ENCODE measurements at regions not wholly inside any gene's neighbourhood (a gene's known extent, or its start where the extent isn't known, plus 50 kb on each side); places are given as distances from the start of the nearest gene placed in this dataset.

DNA sequence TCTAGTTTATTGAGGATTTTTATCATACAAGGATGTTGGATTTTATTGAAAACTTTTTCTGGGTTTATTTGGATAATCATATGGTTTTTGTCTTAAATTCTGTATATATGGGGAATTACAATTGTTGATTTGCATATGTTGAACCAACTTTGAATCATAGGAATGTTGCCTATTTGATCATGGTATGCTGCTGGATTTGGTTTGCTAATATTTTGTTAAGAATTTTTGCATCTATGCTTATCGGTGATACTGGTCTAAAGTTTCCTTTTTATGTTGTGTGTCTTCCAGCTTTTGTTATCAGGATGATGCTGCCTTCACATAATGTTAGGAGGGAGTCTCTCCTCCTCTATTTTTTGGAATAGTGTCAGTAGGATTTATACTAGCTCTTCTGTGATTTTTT lies 745.0 kb downstream of the PRELID2 start:
- Mint-ChIP-seq H3K4me3 (no peak overlapping the region), H3K27ac (no peak overlapping the region), H3K27me3 (peaks cover 3% of the 10 kb centered on the region)

DNA sequence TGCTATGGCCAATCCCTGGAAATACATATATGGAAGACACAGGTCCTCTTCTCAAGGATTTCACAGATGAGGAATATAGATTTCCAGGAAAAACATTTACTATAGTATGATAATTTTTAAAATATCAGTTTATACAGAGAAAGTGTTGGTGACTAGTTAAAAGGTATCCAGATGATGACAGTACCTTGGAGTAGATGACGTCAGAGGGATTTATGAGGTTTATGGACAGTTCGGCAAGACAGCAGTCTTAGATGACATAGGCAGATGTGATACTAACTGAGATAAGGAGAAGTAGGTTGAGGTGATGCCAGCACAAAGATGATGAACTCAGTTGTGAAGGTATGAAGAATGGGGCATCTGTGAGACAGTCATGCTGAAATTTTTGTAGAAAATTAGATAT lies 750.3 kb downstream of the PRELID2 start:
- Mint-ChIP-seq H3K27me3 (peaks cover 5% of the 10 kb centered on the region), H3K4me1 (ENCODE audit: unreplicated experiment) (no peaks in the 10 kb centered on the region), H3K27ac (no peak overlapping the region), H3K9me3 (no peaks in the 10 kb centered on the region), H3K36me3 (no peaks in the 10 kb centered on the region), H3K4me3 (no peak overlapping the region)
- TF ChIP-seq, protein P1, sequence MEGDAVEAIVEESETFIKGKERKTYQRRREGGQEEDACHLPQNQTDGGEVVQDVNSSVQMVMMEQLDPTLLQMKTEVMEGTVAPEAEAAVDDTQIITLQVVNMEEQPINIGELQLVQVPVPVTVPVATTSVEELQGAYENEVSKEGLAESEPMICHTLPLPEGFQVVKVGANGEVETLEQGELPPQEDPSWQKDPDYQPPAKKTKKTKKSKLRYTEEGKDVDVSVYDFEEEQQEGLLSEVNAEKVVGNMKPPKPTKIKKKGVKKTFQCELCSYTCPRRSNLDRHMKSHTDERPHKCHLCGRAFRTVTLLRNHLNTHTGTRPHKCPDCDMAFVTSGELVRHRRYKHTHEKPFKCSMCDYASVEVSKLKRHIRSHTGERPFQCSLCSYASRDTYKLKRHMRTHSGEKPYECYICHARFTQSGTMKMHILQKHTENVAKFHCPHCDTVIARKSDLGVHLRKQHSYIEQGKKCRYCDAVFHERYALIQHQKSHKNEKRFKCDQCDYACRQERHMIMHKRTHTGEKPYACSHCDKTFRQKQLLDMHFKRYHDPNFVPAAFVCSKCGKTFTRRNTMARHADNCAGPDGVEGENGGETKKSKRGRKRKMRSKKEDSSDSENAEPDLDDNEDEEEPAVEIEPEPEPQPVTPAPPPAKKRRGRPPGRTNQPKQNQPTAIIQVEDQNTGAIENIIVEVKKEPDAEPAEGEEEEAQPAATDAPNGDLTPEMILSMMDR (conservative IDR thresholded peaks at IDR 0.05): no peak
- DNase-seq (ENCODE audit: extremely low spot score, unreplicated experiment): no peak

More for the DNA sequence above, 745.0 kb downstream of the PRELID2 start:
- DNase-seq (ENCODE audit: extremely low spot score, unreplicated experiment): no peak
- Mint-ChIP-seq H3K4me1 (ENCODE audit: unreplicated experiment) (no peaks in the 10 kb centered on the region), H3K36me3 (no peaks in the 10 kb centered on the region), H3K9me3 (no peaks in the 10 kb centered on the region)
- TF ChIP-seq, protein P1 (conservative IDR thresholded peaks at IDR 0.05): no peak

DNA sequence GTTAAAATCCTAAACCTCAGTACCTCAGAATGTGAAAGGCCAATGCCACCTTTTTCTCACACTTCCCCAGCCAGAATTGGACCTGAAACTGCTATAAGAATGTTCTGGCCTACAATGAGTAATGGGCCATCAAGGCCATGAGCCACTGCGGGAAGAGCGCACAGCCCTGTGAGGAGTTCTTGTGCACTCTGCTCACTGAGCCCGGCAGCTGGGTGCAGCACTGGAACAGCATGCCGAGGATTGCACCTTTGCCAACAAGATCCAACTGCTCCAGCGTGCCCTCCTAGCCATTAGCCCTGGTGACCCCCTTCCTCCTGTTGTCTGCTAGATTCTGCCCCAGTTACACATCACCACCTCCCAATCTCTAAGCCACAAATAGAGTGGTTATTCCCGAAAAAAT lies 758.1 kb downstream of the PRELID2 start:
- Mint-ChIP-seq H3K4me1 (ENCODE audit: unreplicated experiment) (no peaks in the 10 kb centered on the region), H3K27ac (no peak overlapping the region), H3K36me3 (no peaks in the 10 kb centered on the region), H3K27me3 (peaks cover 3% of the 10 kb centered on the region), H3K4me3 (no peak overlapping the region), H3K9me3 (no peaks in the 10 kb centered on the region)
- TF ChIP-seq, protein P1 (conservative IDR thresholded peaks at IDR 0.05): no peak
- DNase-seq (ENCODE audit: extremely low spot score, unreplicated experiment): no peak

DNA sequence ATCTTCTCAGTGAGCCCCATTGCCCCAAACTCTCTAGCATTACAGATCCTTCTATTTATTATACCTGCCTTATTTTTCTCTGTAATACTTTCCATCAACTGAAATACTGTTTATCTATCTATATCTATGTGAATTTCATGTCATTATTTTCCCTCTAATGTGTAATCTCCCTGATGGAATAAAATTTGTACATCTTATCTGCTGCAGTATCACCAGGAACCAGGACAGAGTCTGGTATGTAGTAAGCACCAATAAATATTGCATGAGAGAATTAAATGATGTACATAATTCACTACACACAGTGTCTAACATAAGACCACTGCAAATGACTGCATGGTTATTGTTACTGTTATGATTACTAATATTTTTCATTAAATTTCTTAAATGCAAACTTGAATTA lies 759.1 kb downstream of the PRELID2 start:
- H3K36me3 Mint-ChIP-seq: no peaks in the 10 kb centered on the region
- no peak overlapping the region for H3K4me3 Mint-ChIP-seq
- H3K27me3 Mint-ChIP-seq: peaks cover 3% of the 10 kb centered on the region
- no peaks in the 10 kb centered on the region for H3K9me3 Mint-ChIP-seq
- H3K27ac Mint-ChIP-seq: no peak overlapping the region
- TF ChIP-seq, protein P1 (conservative IDR thresholded peaks at IDR 0.05): no peak
- H3K4me1 Mint-ChIP-seq (ENCODE audit: unreplicated experiment): no peaks in the 10 kb centered on the region
- DNase-seq (ENCODE audit: extremely low spot score, unreplicated experiment): no peak

DNA sequence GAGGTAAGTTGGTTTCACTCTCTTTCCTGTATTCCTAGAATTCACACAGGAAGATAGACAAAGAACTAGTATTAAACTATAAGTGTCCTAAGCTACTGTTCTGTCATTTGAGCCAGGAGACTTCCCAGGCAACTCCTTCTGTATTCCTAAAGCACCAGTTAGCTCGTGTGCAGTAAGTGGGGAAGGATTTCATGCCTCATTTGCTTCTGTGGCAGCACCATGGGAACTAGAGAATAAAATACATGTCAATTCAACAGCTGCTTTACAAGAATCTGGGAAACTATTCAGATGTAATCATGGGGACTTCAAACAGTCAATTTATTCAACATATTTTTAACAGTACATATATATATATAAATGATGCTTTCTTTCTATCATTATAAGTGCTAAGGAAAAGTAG lies 762.3 kb downstream of the PRELID2 start:
- no peak overlapping the region for H3K27ac Mint-ChIP-seq
- no peak for DNase-seq (ENCODE audit: extremely low spot score, unreplicated experiment)
- peaks cover 19% of the 10 kb centered on the region for H3K27me3 Mint-ChIP-seq
- no peaks in the 10 kb centered on the region for H3K36me3 Mint-ChIP-seq
- no peak overlapping the region for H3K4me3 Mint-ChIP-seq
- TF ChIP-seq, protein P1 (conservative IDR thresholded peaks at IDR 0.05): no peak
- no peaks in the 10 kb centered on the region for H3K4me1 Mint-ChIP-seq (ENCODE audit: unreplicated experiment)
- no peaks in the 10 kb centered on the region for H3K9me3 Mint-ChIP-seq

DNA sequence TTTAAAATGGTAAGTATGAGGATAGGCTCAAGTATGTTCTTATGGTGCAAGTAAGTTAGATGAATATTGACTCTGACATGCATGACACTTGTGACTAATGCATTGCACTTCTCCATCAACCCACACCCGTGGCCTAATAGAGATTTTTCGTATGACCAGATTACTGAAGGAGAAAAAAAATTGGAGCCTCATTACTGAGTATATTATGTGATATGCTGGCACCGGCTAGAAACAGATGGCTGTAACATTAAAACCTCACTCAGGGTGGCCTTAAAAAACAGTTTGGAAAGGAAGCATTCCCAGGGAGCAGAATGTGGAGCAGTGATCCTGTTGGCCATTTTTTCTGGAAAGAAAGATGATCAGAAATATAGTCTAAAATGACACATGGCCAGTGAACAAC lies 766.4 kb downstream of the PRELID2 start:
- DNase-seq (ENCODE audit: extremely low spot score, unreplicated experiment): no peak
- H3K4me3 Mint-ChIP-seq: no peak overlapping the region

More for the DNA sequence above, 766.4 kb downstream of the PRELID2 start:
- Mint-ChIP-seq H3K36me3 (no peaks in the 10 kb centered on the region), H3K27ac (no peak overlapping the region), H3K4me1 (ENCODE audit: unreplicated experiment) (no peaks in the 10 kb centered on the region), H3K9me3 (no peaks in the 10 kb centered on the region), H3K27me3 (peaks cover 26% of the 10 kb centered on the region)
- TF ChIP-seq, protein P1 (conservative IDR thresholded peaks at IDR 0.05): no peak
